Neural cell (in vitro differentiated cells): ENCODE measurements at regions not wholly inside any gene's neighbourhood (a gene's known extent, or its start where the extent isn't known, plus 50 kb on each side); places are given as distances from the start of the nearest gene placed in this dataset.

Source experiments
- H2AFZ ChIP-seq: fragments of 200-600, 300-800 bp; sonication (generic), shearing (Covaris generic); 2 replicates; pipeline ENCODE4 v1.6.0; 2014; ENCODE audit warnings: low read depth, mild to moderate bottlenecking, antibody characterized with exemption, low read length, moderate library complexity
- H3F3A ChIP-seq: fragments of 200-600 bp; shearing (Covaris generic); 2 replicates; pipeline ENCODE4 v1.6.1; 2016; ENCODE audit warnings: mild to moderate bottlenecking, moderate library complexity, mixed read lengths, antibody characterized with exemption, low read length; ENCODE audit not compliant: insufficient read depth, poor library complexity, severe bottlenecking
- H3K27ac ChIP-seq: fragments of 200-600, 300-800 bp; sonication (generic), shearing (Covaris generic); 2 replicates; pipeline ENCODE4 v1.5.1; 2014; ENCODE audit warnings: mild to moderate bottlenecking, low read length, moderate library complexity
- H3K27me3 ChIP-seq: fragments of 300-800, 200-600 bp; sonication (generic), shearing (Covaris generic); 2 replicates; pipeline ENCODE4 v1.6.0; 2014; ENCODE audit warnings: mild to moderate bottlenecking, low read depth, low read length, moderate library complexity; ENCODE audit not compliant: insufficient read depth
- H3K36me3 ChIP-seq: fragments of 300-800, 200-600 bp; sonication (generic), shearing (Covaris generic); 2 replicates; pipeline ENCODE4 v1.5.1; 2014; ENCODE audit warnings: mild to moderate bottlenecking, antibody characterized with exemption, low read length, moderate library complexity; ENCODE audit not compliant: insufficient read depth
- H3K4me2 ChIP-seq: fragments of 300-800, 200-600 bp; sonication (generic), shearing (Covaris generic); 2 replicates; pipeline ENCODE4 v1.6.0; 2014; ENCODE audit warnings: mild to moderate bottlenecking, low read length
- H3K4me3 ChIP-seq: fragments of 300-800, 200-600 bp; sonication (generic), shearing (Covaris generic); 2 replicates; pipeline ENCODE4 v1.5.1; 2014; ENCODE audit warnings: mild to moderate bottlenecking, low read length, moderate library complexity
- H3K79me2 ChIP-seq: fragments of 200-600 bp; shearing (Covaris generic); replicated peaks from 2 replicates; pipeline ENCODE4 v1.6.0; 2014; ENCODE audit warnings: mild to moderate bottlenecking, low read length, moderate library complexity; ENCODE audit not compliant: insufficient read depth
- H3K9ac ChIP-seq: fragments of 300-800, 200-600 bp; sonication (generic), shearing (Covaris generic); 2 replicates; pipeline ENCODE4 v1.6.1; 2016; ENCODE audit warnings: mild to moderate bottlenecking, low read length, mixed read lengths
- H3K9me2 ChIP-seq: fragments of 200-600 bp; shearing (Covaris generic); 2 replicates; pipeline ENCODE4 v1.6.1; 2016; ENCODE audit warnings: mild to moderate bottlenecking, low read length, mixed read lengths; ENCODE audit not compliant: insufficient read depth
- H3K9me3 ChIP-seq: fragments of 200-600, 300-800 bp; sonication (generic), shearing (Covaris generic); 2 replicates; pipeline ENCODE4 v1.6.1; 2016; ENCODE audit warnings: mild to moderate bottlenecking, mixed run types, low read length, moderate library complexity, mixed read lengths
- H4K20me1 ChIP-seq: fragments of 200-600 bp; shearing (Covaris generic); 2 replicates; pipeline ENCODE4 v1.6.1; 2016; ENCODE audit warnings: mild to moderate bottlenecking, mixed run types; ENCODE audit not compliant: insufficient read depth
- EP300 ChIP-seq: fragments of 450-650 bp; conservative IDR thresholded peaks from 2 replicates; pipeline ENCODE4 v1.6.1; 2014; ENCODE audit warnings: antibody characterized with exemption, mild to moderate bottlenecking, moderate library complexity; ENCODE audit not compliant: poor library complexity, severe bottlenecking
- EZH2 ChIP-seq: fragments of 200-600, 300-800 bp; shearing (Covaris generic), sonication (generic); IDR thresholded peaks from 2 replicates; pipeline ENCODE4 v1.6.1; 2014; ENCODE audit warnings: antibody characterized with exemption, low read length, borderline replicate concordance, mild to moderate bottlenecking; ENCODE audit not compliant: insufficient read depth, poor library complexity, severe bottlenecking
- MXI1 ChIP-seq: fragments of 450-650 bp; conservative IDR thresholded peaks from 2 replicates; pipeline ENCODE4 v1.6.1; 2014; ENCODE audit warnings: antibody characterized with exemption, mild to moderate bottlenecking; ENCODE audit not compliant: poor library complexity, severe bottlenecking
- POLR2AphosphoS5 ChIP-seq: IDR thresholded peaks from 2 replicates; pipeline ENCODE4 v1.6.1; 2012
- RAD21 ChIP-seq: fragments of 450-650 bp; conservative IDR thresholded peaks from 2 replicates; pipeline ENCODE4 v1.6.1; 2014; ENCODE audit warnings: antibody characterized with exemption, mild to moderate bottlenecking, moderate library complexity
- SMC3 ChIP-seq: fragments of 450-650 bp; conservative IDR thresholded peaks from 2 replicates; pipeline ENCODE4 v1.6.1; 2014; ENCODE audit warnings: antibody characterized with exemption, mild to moderate bottlenecking, moderate library complexity; ENCODE audit not compliant: poor library complexity
- TAF1 ChIP-seq: IDR thresholded peaks from 2 replicates; pipeline ENCODE4 v1.6.1; 2012; ENCODE audit warnings: low read depth
- TF ChIP-seq, protein P1 (sequence below): IDR thresholded peaks from 2 replicates; pipeline ENCODE4 v1.6.1; 2012; ENCODE audit warnings: borderline replicate concordance
- TF ChIP-seq, protein P2 (sequence below): fragments of 450-650 bp; IDR thresholded peaks from 2 replicates; pipeline ENCODE4 v1.5.1; 2014; ENCODE audit warnings: antibody characterized with exemption, mild to moderate bottlenecking, moderate library complexity; ENCODE audit not compliant: poor library complexity, severe bottlenecking

DNA sequence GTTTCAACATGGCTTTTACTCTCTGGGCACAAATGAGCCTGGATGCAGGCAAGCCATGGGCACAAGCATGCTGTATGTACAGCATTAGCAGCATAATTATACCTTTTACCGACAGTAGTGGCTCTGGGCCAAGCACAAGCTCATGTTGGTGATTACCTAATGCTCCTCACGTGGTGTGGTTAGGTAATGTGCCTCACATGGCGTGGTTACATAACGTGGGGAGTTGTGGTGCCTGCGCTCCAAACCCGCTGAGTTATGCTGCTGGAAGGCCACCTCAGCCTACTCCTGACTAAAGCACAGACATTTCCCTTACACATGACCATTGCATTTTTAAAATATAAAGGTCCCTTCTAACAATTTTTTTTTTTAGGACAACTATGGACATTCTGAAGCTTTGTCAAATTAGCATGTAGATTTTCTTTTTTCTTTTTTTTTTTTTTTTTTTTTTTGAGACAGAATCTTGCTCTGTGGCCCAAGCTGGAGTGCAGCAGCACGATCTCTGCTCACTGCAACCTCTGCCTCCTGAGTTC, 794.0 kb downstream of the EFNA5 start:
- peaks cover 7% of the 10 kb centered on the region for H3K9me3 ChIP-seq
- H2AFZ ChIP-seq = no peak overlapping the region
- H3F3A ChIP-seq = no peaks in the 10 kb centered on the region
- H3K27me3 ChIP-seq = no peaks in the 10 kb centered on the region
- no peak overlapping the region for H3K27ac ChIP-seq
- H3K9me2 ChIP-seq = no peaks in the 10 kb centered on the region
- H4K20me1 ChIP-seq = no peaks in the 10 kb centered on the region
- H3K4me2 ChIP-seq = no peak overlapping the region
- H3K4me3 ChIP-seq = no peak overlapping the region
- no peak overlapping the region for H3K9ac ChIP-seq
- H3K79me2 ChIP-seq = no peaks in the 10 kb centered on the region
- no peaks in the 10 kb centered on the region for H3K36me3 ChIP-seq
- TF ChIP-seq POLR2AphosphoS5 = no peak
- no peak for TF ChIP-seq EZH2
- no peak for TF ChIP-seq MXI1
- TF ChIP-seq, protein P1, sequence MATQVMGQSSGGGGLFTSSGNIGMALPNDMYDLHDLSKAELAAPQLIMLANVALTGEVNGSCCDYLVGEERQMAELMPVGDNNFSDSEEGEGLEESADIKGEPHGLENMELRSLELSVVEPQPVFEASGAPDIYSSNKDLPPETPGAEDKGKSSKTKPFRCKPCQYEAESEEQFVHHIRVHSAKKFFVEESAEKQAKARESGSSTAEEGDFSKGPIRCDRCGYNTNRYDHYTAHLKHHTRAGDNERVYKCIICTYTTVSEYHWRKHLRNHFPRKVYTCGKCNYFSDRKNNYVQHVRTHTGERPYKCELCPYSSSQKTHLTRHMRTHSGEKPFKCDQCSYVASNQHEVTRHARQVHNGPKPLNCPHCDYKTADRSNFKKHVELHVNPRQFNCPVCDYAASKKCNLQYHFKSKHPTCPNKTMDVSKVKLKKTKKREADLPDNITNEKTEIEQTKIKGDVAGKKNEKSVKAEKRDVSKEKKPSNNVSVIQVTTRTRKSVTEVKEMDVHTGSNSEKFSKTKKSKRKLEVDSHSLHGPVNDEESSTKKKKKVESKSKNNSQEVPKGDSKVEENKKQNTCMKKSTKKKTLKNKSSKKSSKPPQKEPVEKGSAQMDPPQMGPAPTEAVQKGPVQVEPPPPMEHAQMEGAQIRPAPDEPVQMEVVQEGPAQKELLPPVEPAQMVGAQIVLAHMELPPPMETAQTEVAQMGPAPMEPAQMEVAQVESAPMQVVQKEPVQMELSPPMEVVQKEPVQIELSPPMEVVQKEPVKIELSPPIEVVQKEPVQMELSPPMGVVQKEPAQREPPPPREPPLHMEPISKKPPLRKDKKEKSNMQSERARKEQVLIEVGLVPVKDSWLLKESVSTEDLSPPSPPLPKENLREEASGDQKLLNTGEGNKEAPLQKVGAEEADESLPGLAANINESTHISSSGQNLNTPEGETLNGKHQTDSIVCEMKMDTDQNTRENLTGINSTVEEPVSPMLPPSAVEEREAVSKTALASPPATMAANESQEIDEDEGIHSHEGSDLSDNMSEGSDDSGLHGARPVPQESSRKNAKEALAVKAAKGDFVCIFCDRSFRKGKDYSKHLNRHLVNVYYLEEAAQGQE = no peak
- TF ChIP-seq EP300 = no peak
- TF ChIP-seq SMC3 = no peak
- no peak for TF ChIP-seq TAF1
- no peak for TF ChIP-seq RAD21
- TF ChIP-seq, protein P2, sequence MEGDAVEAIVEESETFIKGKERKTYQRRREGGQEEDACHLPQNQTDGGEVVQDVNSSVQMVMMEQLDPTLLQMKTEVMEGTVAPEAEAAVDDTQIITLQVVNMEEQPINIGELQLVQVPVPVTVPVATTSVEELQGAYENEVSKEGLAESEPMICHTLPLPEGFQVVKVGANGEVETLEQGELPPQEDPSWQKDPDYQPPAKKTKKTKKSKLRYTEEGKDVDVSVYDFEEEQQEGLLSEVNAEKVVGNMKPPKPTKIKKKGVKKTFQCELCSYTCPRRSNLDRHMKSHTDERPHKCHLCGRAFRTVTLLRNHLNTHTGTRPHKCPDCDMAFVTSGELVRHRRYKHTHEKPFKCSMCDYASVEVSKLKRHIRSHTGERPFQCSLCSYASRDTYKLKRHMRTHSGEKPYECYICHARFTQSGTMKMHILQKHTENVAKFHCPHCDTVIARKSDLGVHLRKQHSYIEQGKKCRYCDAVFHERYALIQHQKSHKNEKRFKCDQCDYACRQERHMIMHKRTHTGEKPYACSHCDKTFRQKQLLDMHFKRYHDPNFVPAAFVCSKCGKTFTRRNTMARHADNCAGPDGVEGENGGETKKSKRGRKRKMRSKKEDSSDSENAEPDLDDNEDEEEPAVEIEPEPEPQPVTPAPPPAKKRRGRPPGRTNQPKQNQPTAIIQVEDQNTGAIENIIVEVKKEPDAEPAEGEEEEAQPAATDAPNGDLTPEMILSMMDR = no peak

DNA sequence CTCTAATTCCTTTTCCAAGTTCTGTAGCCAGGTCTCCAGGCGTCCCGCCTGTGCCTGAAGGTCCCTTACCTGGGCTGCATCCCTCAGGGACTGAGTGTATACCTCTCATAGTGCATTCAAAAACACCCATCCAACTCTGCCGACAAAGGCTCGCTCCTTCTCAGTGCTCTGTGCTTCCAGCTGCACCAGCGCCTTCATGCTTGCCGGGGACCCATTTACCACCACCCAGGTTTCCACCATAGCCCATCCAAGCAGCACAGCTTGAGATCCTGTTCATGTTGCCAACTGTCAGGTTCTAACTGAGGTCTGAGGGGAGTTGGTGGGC, 794.5 kb downstream of the EFNA5 start:
- Histone ChIP-seq H3K36me3 (no peaks in the 10 kb centered on the region), H3K27me3 (no peaks in the 10 kb centered on the region), H3K9me2 (no peaks in the 10 kb centered on the region), H3K27ac (no peak overlapping the region), H3K9me3 (peaks cover 7% of the 10 kb centered on the region), H3K4me3 (no peak overlapping the region), H3K4me2 (no peak overlapping the region), H3K79me2 (no peaks in the 10 kb centered on the region), H2AFZ (no peak overlapping the region), H3K9ac (no peak overlapping the region), H4K20me1 (no peaks in the 10 kb centered on the region), H3F3A (no peaks in the 10 kb centered on the region)
- TF ChIP-seq EZH2 (no peak), POLR2AphosphoS5 (no peak), RAD21 (no peak), TAF1 (no peak), SMC3 (no peak), EP300 (no peak)
- TF ChIP-seq, protein P2 = no peak
- TF ChIP-seq, protein P1 = no peak
